VCaP (cell line): ENCODE measurements at regions not wholly inside any gene's neighbourhood (a gene's known extent, or its start where the extent isn't known, plus 50 kb on each side); places are given as distances from the start of the nearest gene placed in this dataset.

Source experiments
- H3K27ac ChIP-seq: fragments of 450-650 bp; 2 replicates; pipeline ENCODE4 v1.5.1; 2017
- TF ChIP-seq, protein P1 (sequence below): fragments of 450-650 bp; conservative IDR thresholded peaks from 2 replicates; pipeline ENCODE4 v1.5.1; 2017; ENCODE audit warnings: mild to moderate bottlenecking, moderate library complexity

DNA sequence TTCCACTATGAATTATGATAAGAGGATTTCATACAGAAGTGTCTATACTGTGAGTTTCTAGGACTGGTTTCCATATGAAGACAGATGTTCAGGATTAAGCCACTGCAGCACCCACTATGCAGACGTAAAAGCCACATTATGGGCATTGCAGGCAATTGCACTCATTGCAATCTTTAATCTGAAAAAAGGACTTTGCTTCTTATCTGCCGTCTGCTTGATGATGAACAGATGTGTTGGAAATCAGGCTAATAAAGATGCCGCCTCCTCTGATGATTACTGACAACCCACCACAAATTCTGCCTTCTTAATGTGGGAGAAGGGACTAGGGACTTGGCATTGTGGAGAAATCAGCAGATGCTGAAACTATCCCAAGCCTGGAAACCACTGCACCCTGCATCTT, 276.9 kb downstream of the IRF8 start:
- no peak overlapping the region for H3K27ac ChIP-seq
- TF ChIP-seq, protein P1, sequence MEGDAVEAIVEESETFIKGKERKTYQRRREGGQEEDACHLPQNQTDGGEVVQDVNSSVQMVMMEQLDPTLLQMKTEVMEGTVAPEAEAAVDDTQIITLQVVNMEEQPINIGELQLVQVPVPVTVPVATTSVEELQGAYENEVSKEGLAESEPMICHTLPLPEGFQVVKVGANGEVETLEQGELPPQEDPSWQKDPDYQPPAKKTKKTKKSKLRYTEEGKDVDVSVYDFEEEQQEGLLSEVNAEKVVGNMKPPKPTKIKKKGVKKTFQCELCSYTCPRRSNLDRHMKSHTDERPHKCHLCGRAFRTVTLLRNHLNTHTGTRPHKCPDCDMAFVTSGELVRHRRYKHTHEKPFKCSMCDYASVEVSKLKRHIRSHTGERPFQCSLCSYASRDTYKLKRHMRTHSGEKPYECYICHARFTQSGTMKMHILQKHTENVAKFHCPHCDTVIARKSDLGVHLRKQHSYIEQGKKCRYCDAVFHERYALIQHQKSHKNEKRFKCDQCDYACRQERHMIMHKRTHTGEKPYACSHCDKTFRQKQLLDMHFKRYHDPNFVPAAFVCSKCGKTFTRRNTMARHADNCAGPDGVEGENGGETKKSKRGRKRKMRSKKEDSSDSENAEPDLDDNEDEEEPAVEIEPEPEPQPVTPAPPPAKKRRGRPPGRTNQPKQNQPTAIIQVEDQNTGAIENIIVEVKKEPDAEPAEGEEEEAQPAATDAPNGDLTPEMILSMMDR, result no peak

DNA sequence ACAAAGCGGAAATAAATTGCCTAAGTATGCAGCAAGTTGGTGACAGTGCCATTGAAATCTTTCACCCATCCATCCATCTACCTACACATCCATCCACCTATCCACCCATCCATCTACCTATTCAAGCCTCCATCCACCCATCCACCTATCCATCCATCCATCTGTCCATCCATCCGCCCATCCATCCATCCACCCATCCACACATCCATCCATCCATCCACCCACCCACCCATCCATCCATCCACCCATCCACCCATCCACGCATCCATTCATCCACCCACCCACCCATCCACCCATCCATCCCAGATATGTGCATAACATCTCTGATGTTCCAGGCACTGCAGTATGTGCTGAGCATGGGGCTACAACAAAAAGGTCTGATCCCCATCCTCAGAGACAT, 277.5 kb downstream of the IRF8 start:
- TF ChIP-seq, protein P1, result no peak
- H3K27ac ChIP-seq, result no peak overlapping the region

DNA sequence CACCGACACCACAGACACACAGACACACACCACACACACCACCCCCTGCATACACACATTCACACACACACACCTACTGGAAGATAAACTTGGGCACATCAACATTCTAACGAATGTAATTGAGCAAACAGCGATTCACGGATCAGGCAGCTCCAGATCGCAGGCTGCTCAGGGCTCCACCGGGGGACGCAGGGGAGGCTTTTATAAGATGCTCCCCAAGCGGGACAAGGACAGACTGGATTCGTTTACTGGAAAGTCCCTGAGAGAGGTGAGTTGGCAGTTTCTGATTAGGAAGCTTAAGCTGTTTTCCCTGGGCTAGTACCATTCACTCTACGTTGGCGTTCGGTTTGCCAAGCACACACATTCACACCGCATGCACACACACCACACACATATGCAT, 281.3 kb downstream of the IRF8 start:
- TF ChIP-seq, protein P1, result no peak

DNA sequence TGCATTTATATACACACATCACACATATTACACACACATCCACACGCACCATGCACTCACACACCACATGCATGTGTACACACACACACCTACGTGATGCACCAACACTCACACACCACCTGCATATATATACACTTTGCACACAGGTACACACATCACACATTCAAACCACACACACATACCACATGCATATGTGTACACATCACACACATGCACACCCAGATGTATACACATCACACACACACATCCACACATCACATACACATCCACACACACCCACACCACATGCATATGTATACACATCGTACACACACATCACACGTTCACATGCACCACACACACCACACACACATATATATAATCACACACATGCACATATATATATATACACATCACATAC, 281.8 kb downstream of the IRF8 start:
- TF ChIP-seq, protein P1, result no peak
- H3K27ac ChIP-seq, result no peak overlapping the region

More for the DNA sequence above, 281.3 kb downstream of the IRF8 start:
- no peak overlapping the region for H3K27ac ChIP-seq

DNA sequence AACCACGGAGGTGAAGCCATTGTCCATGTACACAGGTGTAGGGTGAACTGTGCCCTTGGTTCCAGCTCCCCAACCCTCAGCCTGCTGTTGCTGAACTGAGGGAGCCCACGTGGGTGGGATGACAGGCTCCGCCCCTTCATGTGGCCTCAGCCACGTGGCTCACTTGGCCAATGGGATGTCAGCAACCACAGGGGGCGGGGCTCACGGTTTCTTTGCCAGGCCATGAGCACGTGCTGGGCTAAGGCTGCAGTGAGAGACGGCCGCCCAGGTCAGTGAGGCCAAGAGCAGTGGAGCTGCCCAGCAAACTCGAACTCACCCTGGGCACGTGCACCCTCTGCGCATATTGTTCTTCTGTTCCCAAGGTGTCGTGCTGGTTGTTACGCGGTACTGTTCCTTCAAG, 282.6 kb downstream of the IRF8 start:
- H3K27ac ChIP-seq, result no peak overlapping the region
- TF ChIP-seq, protein P1, result no peak

DNA sequence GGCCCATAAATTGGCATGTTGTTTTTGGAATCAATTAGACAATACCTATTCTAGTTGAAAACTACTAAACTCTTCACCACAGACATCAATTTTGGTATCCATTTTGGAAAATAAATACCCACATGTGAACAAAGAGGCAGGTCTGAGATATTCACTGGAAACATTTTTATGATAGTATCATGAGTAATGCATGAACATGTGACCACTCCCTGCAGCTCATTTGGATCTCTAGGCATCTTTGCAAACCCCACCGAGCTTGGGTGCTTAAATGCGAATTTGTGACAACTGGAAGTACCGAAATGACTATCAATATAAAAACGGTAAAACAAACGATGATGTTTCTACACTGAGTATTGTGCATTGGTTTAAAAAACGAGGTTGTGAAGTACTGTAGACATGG, 285.2 kb downstream of the IRF8 start:
- TF ChIP-seq, protein P1, result no peak
- no peak overlapping the region for H3K27ac ChIP-seq

DNA sequence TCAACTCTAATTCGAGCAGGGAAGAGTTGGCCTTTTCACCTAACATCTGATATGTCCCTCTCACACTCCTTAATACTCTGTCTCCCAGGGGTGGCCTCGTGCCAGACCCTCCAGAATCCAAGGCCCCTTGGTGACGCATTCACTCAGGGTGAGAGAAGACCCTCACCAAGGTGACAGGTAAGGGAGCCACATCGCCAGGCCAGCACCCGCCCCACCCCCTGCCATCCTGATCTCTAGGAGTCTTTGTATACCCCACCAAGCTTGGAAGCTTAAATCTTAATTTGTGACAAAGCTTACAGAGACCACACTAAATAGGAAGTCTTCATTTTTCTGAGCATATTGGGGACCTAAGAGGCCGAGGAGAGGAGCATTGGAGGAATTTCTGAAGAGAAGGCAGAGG, 286.1 kb downstream of the IRF8 start:
- no peak overlapping the region for H3K27ac ChIP-seq
- TF ChIP-seq, protein P1, result no peak

DNA sequence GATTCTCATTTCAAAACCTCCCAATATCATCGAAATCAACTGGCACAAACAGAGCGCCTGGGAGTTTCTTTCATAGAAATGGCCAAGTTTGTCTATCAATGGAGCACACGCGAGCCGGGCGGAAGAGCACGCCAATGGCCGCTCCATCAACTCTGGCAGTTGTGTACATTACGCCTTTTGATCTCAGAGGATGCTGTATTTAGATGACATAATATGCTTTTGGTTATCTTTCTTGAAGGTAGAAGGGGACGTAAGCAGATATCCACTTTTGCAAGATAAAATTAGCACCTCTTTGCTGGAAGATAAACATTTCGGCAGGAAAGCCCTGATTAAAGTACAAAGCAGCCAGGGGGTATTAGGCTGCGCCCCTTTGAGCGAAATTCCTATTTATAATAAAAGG, 287.4 kb downstream of the IRF8 start:
- TF ChIP-seq, protein P1, result no peak
- H3K27ac ChIP-seq, result no peak overlapping the region
